H1 (cell line): ENCODE measurements at regions not wholly inside any gene's neighbourhood (a gene's known extent, or its start where the extent isn't known, plus 50 kb on each side); places are given as distances from the start of the nearest gene placed in this dataset.

Source experiments
- CTCF ChIA-PET: fragments of 300-600 bp; sonication (Branson Sonifier 250); formaldehyde crosslinking; loops from one replicate; lab custom pipeline; 2021; ENCODE audit not compliant: partially characterized antibody; lab: Charles Lee
- POLR2A ChIA-PET: fragments of 300-600 bp; sonication (Branson Sonifier 250); formaldehyde crosslinking; loops from one replicate; lab custom pipeline; 2021; ENCODE audit warnings: inconsistent platforms; ENCODE audit not compliant: partially characterized antibody; lab: Charles Lee
- DNase-seq, 2 experiments: peaks; one replicate each; pipeline versions ENCODE4 v3.0.0 to v3.0.0-alpha.2; 2010 to 2022; ENCODE audit warnings: low spot score in 2 of 2, low read depth in 1 of 2, mixed read lengths in 1 of 2
- FAIRE-seq: peaks from 2 replicates; lab custom pipeline; 2011; peaks lifted over from hg19 to GRCh38; lab: Jason Lieb, UNC
- H2AFZ ChIP-seq: 2 replicates; pipeline ENCODE4 v1.8.1; 2012; ENCODE audit warnings: low read length, inconsistent platforms
- H2AK5ac ChIP-seq: 2 replicates; pipeline ENCODE4 v1.6.1; 2013; ENCODE audit warnings: low read depth, low read length
- H2BK120ac ChIP-seq: replicated peaks from 2 replicates; pipeline ENCODE3; 2013; ENCODE audit warnings: low read depth, low read length, inconsistent platforms
- H2BK12ac ChIP-seq: 2 replicates; pipeline ENCODE4 v1.6.1; 2013; ENCODE audit warnings: low read depth, low read length
- H2BK15ac ChIP-seq: 2 replicates; pipeline ENCODE4 v1.6.1; 2013; ENCODE audit warnings: low read length
- H2BK20ac ChIP-seq: 2 replicates; pipeline ENCODE4 v1.6.1; 2013; ENCODE audit warnings: low read length
- H2BK5ac ChIP-seq: 2 replicates; pipeline ENCODE4 v1.6.1; 2013; ENCODE audit warnings: low read depth, low read length
- H3K14ac ChIP-seq: 2 replicates; pipeline ENCODE4 v1.6.1; 2013; ENCODE audit warnings: inconsistent platforms; ENCODE audit not compliant: insufficient read length
- H3K18ac ChIP-seq: 2 replicates; pipeline ENCODE4 v1.6.1; 2013; ENCODE audit warnings: low read length; ENCODE audit errors: extremely low read depth
- H3K23ac ChIP-seq: 2 replicates; pipeline ENCODE4 v1.6.1; 2013; ENCODE audit warnings: inconsistent platforms; ENCODE audit not compliant: insufficient read length
- H3K23me2 ChIP-seq: 2 replicates; pipeline ENCODE4 v1.6.1; 2013; ENCODE audit warnings: low read depth, low read length
- H3K27ac ChIP-seq: 2 replicates; pipeline ENCODE4 v1.6.1; 2011; ENCODE audit warnings: low read depth, low read length, inconsistent platforms
- H3K27me3 ChIP-seq, 4 experiments: replicated peaks in 1 of 4; 1 replicate in 1 of 4; 2 replicates in 3 of 4; pipeline versions ENCODE4 v1.6.1 to v1.8.1; 2011 to 2013; ENCODE audit warnings: low read length in 3 of 4, mild to moderate bottlenecking in 3 of 4, inconsistent platforms in 2 of 4, mixed read lengths in 2 of 4, moderate library complexity in 1 of 4; ENCODE audit not compliant: control insufficient read depth in 3 of 4, insufficient read depth in 3 of 4; ENCODE audit errors: extremely low read depth in 1 of 4
- H3K36me3 ChIP-seq, 4 experiments: 2 replicates each; pipeline versions ENCODE4 v1.6.1 to v1.8.1; 2011 to 2013; ENCODE audit warnings: mild to moderate bottlenecking in 4 of 4, low read length in 3 of 4, moderate library complexity in 2 of 4, control low read depth in 1 of 4, inconsistent platforms in 1 of 4; ENCODE audit not compliant: insufficient read depth in 4 of 4, control insufficient read depth in 2 of 4
- H3K4ac ChIP-seq: replicated peaks from 2 replicates; pipeline ENCODE3; 2013; ENCODE audit warnings: low read length, low read depth, mixed read lengths, inconsistent platforms; ENCODE audit not compliant: insufficient read length
- H3K4me1 ChIP-seq, 4 experiments: replicated peaks in 1 of 4; 1 replicate in 1 of 4; 2 replicates in 3 of 4; pipeline versions ENCODE4 v1.6.1 to v1.8.1; 2011 to 2013; ENCODE audit warnings: low read length in 3 of 4, inconsistent platforms in 2 of 4, mixed read lengths in 1 of 4; ENCODE audit not compliant: insufficient read depth in 4 of 4, control insufficient read depth in 3 of 4
- H3K4me2 ChIP-seq, 2 experiments: 2 replicates each; pipeline versions ENCODE4 v1.6.1 to v1.8.1; 2011 to 2013; ENCODE audit warnings: low read depth in 2 of 2, low read length in 2 of 2, control low read depth in 1 of 2, inconsistent platforms in 1 of 2, mild to moderate bottlenecking in 1 of 2; ENCODE audit not compliant: insufficient read depth in 1 of 2
- H3K4me3 ChIP-seq, 4 experiments: fragments of 200-600, 300-600 bp in 1 of 4; sonication (generic), shearing (Covaris generic), sonication (Bioruptor Twin) in 1 of 4; 2 replicates each; pipeline versions ENCODE4 v1.5.1 to v1.8.1; 2011 to 2016; ENCODE audit warnings: low read length in 4 of 4, low read depth in 3 of 4, control low read depth in 2 of 4, inconsistent platforms in 2 of 4, mild to moderate bottlenecking in 2 of 4, mixed read lengths in 1 of 4, moderate library complexity in 1 of 4; ENCODE audit not compliant: insufficient read depth in 2 of 4; ENCODE audit errors: extremely low read depth in 1 of 4
- H3K56ac ChIP-seq: replicated peaks from 2 replicates; pipeline ENCODE3; 2013; ENCODE audit warnings: low read depth, mild to moderate bottlenecking, mixed read lengths, low read length, inconsistent platforms; ENCODE audit not compliant: insufficient read length
- H3K79me1 ChIP-seq: 2 replicates; pipeline ENCODE4 v1.6.1; 2013; ENCODE audit warnings: low read depth, low read length, control low read depth
- H3K79me2 ChIP-seq, 2 experiments: 2 replicates each; pipeline versions ENCODE4 v1.6.1 to v1.8.1; 2012 to 2013; ENCODE audit warnings: low read length in 2 of 2, mild to moderate bottlenecking in 2 of 2, inconsistent platforms in 1 of 2; ENCODE audit not compliant: insufficient read depth in 2 of 2, control insufficient read depth in 1 of 2
- H3K9ac ChIP-seq, 4 experiments: replicated peaks in 1 of 4; 1 replicate in 1 of 4; 2 replicates in 3 of 4; pipeline versions ENCODE4 v1.6.1 to v1.8.1; 2011 to 2013; ENCODE audit warnings: low read depth in 3 of 4, low read length in 3 of 4, control low read depth in 2 of 4, mild to moderate bottlenecking in 2 of 4, moderate library complexity in 2 of 4, inconsistent platforms in 1 of 4; ENCODE audit errors: extremely low read depth in 1 of 4
- H3K9me3 ChIP-seq, 2 experiments: 2 replicates each; pipeline versions ENCODE4 v1.6.1 to v1.8.1; 2012 to 2013; ENCODE audit warnings: mild to moderate bottlenecking in 2 of 2, moderate library complexity in 2 of 2, control low read depth in 1 of 2, inconsistent platforms in 1 of 2, low read depth in 1 of 2, low read length in 1 of 2, mixed read lengths in 1 of 2; ENCODE audit not compliant: insufficient read depth in 2 of 2
- H4K20me1 ChIP-seq, 2 experiments: replicated peaks in 1 of 2; 2 replicates each; pipeline versions ENCODE3 to v1.8.1; 2011 to 2013; ENCODE audit warnings: inconsistent platforms in 2 of 2, low read length in 2 of 2, mild to moderate bottlenecking in 1 of 2; ENCODE audit not compliant: insufficient read depth in 2 of 2, control insufficient read depth in 1 of 2
- H4K5ac ChIP-seq: 2 replicates; pipeline ENCODE4 v1.6.1; 2013; ENCODE audit warnings: low read length, low read depth, mixed read lengths, inconsistent platforms; ENCODE audit not compliant: insufficient read length
- H4K8ac ChIP-seq: 2 replicates; pipeline ENCODE4 v1.8.0; 2013; ENCODE audit warnings: mild to moderate bottlenecking, moderate library complexity, low read length, inconsistent platforms; ENCODE audit not compliant: insufficient read depth; ENCODE audit errors: extremely low read depth
- H4K91ac ChIP-seq: replicated peaks from 2 replicates; pipeline ENCODE3; 2013; ENCODE audit warnings: low read length, mixed read lengths, inconsistent platforms; ENCODE audit not compliant: insufficient read length
- CEBPB ChIP-seq: IDR thresholded peaks from 2 replicates; pipeline ENCODE4 v1.6.1; 2012; ENCODE audit warnings: low read depth, low read length
- KDM1A ChIP-seq: fragments of 200-600, 300-600 bp; sonication (generic); IDR thresholded peaks from 2 replicates; pipeline ENCODE4 v1.7.1; 2016; ENCODE audit warnings: mild to moderate bottlenecking, low read length, borderline replicate concordance
- WGBS, 2 experiments: shearing (Covaris generic) in 1 of 2; methylation state at CpG; one replicate each; pipeline versions ENCODE4 v1.1.6 to v1.1.7; 2013 to 2015; ENCODE audit warnings: low lambda C conversion rate in 2 of 2, mixed read lengths in 2 of 2, inconsistent platforms in 1 of 2, low coverage in 1 of 2, missing lambda C conversion rate in 1 of 2; ENCODE audit not compliant: insufficient replicate concordance in 2 of 2, insufficient coverage in 1 of 2, insufficient read length in 1 of 2; ENCODE audit errors: extremely low coverage in 1 of 2, missing lambda C conversion rate in 1 of 2; 5-methylcytosine and 5-hydroxymethylcytosine counted together

DNA sequence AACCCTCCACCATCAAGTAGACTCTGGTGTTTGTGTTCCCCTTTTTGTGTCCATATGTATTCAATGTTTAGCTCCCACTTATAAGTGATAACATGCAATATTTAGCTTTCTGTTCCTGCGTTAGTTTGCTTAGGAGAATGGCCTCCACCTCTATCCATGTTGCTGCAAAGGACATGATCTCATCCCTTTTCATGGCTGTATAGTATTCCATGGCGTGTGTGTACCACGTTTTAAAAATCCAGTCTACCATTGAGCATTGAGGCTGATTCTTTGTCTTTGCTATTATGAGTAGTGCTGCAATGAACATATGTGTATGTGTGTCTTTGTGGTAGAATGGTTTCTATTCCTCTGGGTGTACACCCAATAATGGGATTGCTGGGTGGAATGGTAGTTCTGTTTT, 140.1 kb downstream of the BASP1 start:
- H2BK15ac ChIP-seq: no peak overlapping the region
- H3K4me1 ChIP-seq: peaks cover 0 to 2% (median 1%) of the 10 kb centered on the region in 4 experiments; a peak in 3 of 7 replicates
- no peak overlapping the region for H2BK12ac ChIP-seq
- DNase-seq (no peak), FAIRE-seq (no peak)
- H2BK120ac ChIP-seq: no peak overlapping the region
- no peak overlapping the region for H3K4ac ChIP-seq
- H4K5ac ChIP-seq: no peak overlapping the region
- H3K18ac ChIP-seq: no peak overlapping the region
- no peak overlapping the region for H3K14ac ChIP-seq
- H3K23me2 ChIP-seq: no peaks in the 10 kb centered on the region
- CTCF ChIA-PET: interaction anchor here (1.3 kb wide), 1 partner anchor 11 kb away, joined by 3 read pairs; no protein-coding TSS in a partner anchor
- no peaks in the 10 kb centered on the region for H3K36me3 ChIP-seq
- no peaks in the 10 kb centered on the region for H3K27me3 ChIP-seq
- H4K91ac ChIP-seq: no peak overlapping the region
- H3K79me2 ChIP-seq: no peaks in the 10 kb centered on the region
- H3K79me1 ChIP-seq: no peaks in the 10 kb centered on the region
- H3K9ac ChIP-seq: no peak overlapping the region
- H3K4me3 ChIP-seq: no peak overlapping the region
- no peak overlapping the region for H3K56ac ChIP-seq
- no peak overlapping the region for H2BK20ac ChIP-seq
- H3K27ac ChIP-seq: no peak overlapping the region
- H2BK5ac ChIP-seq: no peak overlapping the region
- TF ChIP-seq KDM1A: peak; percentile 86; the same call in 1 of the 2 replicates
- TF ChIP-seq CEBPB: no peak
- no peak overlapping the region for H3K23ac ChIP-seq
- WGBS, 2 experiments: 89% methylated on average over 3 of the region's 3 CpGs; no CpG with 5 or more reads in 1 of the 2 experiments
- no peak overlapping the region for H3K4me2 ChIP-seq
- H3K9me3 ChIP-seq: 0 out of 4 replicates have a peak, but pooled peaks cover 0 to 5% of the 10 kb centered on the region in 2 experiments
- H4K20me1 ChIP-seq: no peaks in the 10 kb centered on the region
- POLR2A ChIA-PET: no interaction called here
- no peak overlapping the region for H2AK5ac ChIP-seq
- no peak overlapping the region for H2AFZ ChIP-seq
- H4K8ac ChIP-seq: no peak overlapping the region
